ENCODE measurements at regions not wholly inside any gene's neighbourhood (a gene's known extent, or its start where the extent isn't known, plus 50 kb on each side); places are given as distances from the start of the nearest gene placed in this dataset.
"Not testable (repeated sequence)": the region's sequence is repeated elsewhere in the genome, so short reads cannot be mapped to it uniquely, and the experiment has no call there.

GRCh38 chr12:88368077-88368476 lies 212.2 kb downstream of the KITLG start:
- not testable (repeated sequence) for DNase-seq (ENCODE audit: low spot score)

DNA sequence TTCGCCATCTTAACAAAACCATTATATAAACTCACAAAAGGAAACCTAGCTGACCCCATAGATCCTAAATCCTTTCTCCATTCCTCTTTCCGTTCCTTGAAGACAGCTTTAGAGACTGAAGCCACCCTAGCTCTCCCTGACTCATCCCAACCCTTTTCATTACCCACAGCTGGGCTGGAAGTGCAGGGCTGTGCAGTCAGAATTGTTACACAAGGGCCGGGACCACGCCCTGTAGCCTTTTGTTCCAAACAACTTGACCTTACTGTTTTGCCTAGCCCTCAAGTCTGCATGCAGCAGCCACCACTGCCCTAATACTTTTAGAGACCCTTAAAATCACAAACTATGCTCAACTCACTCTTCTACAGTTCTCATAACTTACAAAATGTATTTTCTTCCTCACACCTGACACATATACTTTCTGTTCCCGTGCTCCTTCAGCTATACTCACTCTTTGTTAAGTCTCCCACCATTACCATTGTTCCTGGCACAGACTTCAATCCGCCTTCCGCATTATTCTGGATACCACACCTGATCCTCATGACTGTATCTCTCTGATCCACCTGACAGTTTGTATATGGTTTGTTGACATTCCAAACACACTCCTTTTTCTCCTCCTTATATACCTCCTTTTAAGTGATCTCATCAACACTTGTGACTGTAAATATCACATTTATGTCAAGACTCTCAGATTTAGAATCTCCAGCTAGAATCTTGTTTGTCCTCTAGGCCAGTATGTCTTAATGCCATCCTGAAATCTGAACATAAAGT lies 208.7 kb downstream of the KITLG start:
- DNase-seq (ENCODE audit: low spot score) = no peak

DNA sequence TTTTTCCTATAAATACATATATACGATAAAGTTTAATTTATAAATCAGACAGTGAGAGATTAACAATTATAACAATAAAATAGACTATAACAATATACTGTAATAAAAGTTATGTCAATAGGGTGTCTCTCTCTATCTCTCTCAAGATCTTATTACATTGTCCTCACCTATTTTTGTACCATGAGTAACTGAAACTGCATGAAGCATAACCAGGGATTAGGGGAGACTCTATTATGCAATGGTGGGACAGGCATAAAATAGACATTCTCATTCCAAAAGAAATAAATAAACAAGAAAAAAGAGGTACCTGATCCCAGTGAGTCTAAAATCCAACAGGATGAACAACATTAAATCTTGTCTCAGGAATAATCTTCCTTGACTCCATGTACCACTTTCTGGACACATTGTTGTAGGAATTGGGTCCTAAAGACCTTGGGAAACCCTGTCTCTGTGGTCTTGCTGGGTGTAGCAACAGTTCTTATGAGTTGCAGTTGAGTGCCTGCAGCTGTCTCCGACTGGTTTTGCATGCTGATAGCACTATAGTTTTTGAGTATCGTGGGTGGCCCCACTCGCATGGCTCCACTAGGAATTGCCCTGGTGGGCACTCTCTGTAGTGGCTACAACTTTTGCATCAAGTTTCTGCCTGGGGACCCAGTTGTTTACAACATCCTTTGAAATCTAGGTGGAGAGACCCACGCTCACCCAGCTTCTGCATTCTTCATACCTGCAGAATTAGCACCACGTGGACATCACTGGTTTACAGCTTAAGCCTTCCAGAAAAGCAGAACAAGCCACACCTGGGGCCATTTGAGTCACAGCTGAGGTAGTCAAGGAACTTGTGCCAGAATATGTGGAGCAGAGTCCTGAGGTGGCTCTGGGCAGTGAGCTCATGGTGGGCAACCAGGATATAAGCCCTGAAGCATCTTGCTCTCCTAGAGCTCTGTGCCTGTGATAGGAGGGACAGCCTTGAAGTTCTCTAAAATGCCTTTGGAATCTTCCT lies 204.7 kb downstream of the KITLG start:
- DNase-seq (ENCODE audit: low spot score) = no peak

DNA sequence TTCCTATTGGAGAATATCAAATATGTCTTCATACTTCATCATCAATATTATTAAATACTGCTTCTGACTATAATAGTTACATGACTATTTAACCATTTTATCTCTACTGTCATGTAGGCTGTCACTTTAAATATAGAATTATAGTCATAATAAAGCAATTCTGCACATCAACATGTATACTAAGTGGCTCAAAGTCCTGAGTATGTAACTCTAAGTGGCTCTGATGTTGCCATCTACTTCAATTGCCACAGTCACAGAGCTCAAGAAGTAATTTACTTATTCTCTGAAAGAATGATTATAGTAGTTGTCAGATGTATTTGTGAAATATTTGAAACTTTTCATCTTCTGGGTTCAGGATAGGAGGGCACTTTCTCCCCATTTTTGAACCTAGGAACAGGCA lies 202.3 kb downstream of the KITLG start:
- no peak for DNase-seq (ENCODE audit: low spot score)

DNA sequence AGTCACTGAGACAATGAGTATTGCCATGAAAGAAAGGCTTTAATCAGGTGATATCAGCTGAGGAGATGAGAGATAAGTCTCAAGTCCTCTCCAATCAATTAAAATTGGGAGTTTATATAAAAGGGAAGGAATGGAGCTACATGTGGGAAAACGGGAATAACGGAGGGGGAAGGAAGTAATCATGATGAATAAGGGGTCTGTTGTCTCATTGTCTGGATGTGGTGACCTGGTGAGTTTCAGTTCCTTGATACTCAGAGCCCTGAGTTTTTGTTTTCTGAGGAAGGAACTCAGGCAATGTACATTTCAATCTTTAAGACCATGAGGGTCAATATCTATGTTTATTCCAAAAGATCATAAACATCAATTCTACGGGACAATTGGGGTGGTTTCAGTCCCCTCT lies 198.8 kb downstream of the KITLG start:
- no peak for DNase-seq (ENCODE audit: low spot score)

DNA sequence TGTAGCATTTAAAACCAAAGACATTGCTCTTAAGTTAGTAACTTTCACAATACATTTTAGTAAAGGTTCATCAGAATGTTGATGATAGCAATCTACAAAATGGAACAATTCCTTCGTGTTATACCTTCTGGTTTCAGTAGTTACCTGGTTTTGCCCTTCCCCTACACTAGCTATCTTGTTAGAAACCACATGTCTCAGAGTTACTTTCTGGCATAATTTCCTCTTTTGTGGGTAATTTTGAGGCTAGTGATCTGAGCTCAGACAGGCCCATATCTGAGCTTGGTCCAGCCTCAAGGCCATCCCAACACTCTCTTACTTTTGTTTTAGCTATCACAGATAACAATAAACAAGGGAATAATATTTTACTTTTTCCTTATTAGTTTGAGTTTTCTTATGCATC lies 196.9 kb downstream of the KITLG start:
- no peak for DNase-seq (ENCODE audit: low spot score)

DNA sequence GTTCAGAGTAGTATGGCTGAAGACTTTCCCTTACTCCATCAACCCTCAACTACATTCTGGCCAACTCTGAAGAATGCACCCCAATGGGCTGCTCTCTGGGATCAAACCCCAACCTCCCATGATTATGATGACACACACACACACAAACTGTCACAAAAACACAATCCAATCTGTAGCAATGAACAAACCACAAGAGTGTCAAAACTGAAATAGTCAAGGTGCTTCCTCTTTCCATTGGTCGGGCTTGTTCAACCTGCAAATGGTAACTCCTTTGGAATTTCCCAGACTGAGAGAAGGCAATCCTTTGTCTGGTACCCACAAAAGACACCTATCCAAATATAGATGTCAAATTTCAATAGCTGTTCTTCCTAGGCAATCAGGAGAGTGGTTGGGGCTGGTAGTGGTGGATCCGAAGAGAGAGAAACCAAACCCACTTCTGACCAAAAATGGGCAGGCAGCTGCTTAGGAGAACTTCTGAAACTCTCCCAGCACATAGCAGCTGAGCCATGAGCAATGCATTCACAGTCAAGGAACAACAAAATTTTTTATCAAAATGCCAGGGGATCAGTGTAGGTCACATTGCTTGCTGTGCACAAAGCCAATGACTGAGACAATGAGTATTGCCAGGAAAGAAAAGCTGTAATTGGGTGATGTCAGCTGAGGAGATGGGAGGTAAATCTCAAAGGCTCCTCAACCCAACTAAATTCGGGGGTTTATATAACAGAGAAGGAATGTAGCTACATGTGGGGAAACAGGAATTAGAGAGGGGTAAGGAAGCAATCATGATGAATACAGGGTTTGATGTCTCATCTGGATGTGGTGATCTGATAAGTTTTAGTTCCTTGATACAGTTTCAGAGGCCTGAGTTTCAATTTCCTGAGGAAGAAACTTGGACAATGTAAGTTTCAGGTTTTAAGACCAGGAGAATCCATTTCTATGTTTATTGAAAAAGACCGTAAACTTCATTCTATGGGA lies 191.4 kb downstream of the KITLG start:
- DNase-seq (ENCODE audit: low spot score) = no peak

DNA sequence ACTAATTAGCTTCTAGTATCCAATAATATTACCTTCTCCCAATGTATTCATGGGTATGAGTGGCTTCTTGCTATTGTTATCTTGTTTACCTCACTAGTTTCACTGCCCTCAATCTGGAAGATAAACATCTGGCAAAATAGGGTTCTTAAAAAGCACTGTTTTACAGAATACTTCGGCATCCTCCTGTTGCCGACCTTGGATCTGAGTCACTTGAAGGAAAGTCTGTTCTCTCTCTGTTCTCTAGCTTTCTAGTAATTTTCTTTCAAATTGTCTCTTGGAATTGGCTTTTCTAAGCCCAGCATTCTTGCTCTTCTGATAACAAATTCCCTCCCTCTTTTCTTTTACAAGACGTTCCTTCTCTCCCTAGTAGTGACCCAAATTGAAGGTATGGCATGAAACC lies 189.5 kb downstream of the KITLG start:
- DNase-seq (ENCODE audit: low spot score) = no peak

DNA sequence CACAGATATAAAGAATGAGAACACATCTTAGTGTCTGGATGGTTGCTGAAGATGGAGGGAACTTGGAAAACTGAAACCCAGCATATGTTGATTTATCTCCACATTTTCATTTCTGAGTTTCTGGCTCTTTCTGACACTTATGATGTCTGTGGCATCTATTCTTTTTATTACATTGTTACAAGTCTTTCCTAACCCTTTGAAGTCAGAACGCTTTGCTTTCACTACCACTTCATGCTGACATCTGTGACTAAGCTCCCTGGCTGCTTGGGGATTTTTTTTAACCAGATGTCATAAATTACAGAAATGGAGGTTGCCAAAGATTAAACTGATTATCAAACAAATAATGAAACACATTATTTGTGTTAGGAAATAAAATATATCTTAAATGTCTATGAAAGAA lies 188.7 kb downstream of the KITLG start:
- no peak for DNase-seq (ENCODE audit: low spot score)

GRCh38 chr12:88393017-88393767 lies 187.1 kb downstream of the KITLG start:
- peak; percentile 10 for DNase-seq (ENCODE audit: low spot score)

DNA sequence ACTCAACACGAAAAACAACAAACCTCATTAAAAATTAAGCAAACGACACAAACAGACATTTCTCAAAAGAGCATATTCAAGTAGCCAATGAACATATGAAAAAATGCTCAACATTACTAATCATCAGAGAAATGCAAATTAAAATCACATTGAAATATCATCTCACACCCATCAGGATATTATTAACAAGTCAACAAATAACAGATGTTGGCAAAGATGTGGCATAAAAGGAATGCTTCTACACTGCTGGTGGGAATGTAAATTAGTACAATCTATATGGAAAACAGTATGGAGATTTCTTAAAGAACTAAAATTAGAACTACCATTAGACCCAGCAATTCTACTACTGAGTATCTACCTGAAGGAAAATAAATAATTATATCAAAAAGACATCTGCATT lies 182.2 kb downstream of the KITLG start:
- no peak for DNase-seq (ENCODE audit: low spot score)

GRCh38 chr12:88399811-88400210 lies 180.5 kb downstream of the KITLG start:
- DNase-seq (ENCODE audit: low spot score) = no peak

- no peak for DNase-seq (ENCODE audit: low spot score)
Measured at GRCh38 chr12:88400302-88400701, 180.0 kb downstream of the KITLG start.

GRCh38 chr12:88401155-88401554 lies 179.1 kb downstream of the KITLG start:
- no peak for DNase-seq (ENCODE audit: low spot score)

DNA sequence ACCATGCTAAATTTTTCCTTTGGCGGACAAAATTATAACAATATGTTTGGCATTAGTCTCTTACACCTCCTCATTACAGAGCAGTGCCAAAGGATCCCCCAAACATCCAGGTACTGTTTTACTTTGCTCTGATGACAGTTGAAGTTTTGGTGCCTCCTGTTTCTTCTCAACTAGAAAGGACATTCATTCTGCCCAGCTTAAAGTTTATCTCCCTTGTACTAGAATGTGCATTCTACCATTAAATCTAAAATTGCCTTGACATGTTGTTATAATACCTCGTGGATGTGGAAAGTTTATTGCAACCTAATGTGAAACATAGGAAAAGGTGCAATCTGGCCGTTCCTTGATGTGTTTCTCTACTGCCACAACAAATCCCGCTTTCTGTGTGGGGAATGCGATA lies 173.4 kb downstream of the KITLG start:
- DNase-seq (ENCODE audit: low spot score) = no peak

DNA sequence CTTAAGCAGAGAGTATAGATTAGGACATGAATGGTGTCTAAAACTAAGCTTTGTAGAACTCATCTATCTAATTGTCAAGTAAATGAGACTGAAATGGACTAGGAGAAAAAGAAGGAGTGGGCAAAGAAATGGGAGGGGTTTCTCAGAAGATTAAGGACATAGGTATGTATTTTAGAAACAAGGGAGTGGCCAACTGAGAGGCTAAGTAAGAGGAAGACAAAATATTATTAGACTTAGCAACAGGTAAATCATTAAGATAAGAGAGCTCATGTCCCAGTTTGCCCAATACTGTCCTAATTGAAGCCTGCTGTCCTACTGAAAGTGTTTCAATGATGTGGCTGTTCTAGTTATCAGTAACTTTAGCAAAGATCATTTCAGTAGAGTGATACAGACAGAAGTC lies 171.4 kb downstream of the KITLG start:
- no peak for DNase-seq (ENCODE audit: low spot score)

GRCh38 chr12:88409257-88409656 lies 171.0 kb downstream of the KITLG start:
- DNase-seq (ENCODE audit: low spot score) = no peak

DNA sequence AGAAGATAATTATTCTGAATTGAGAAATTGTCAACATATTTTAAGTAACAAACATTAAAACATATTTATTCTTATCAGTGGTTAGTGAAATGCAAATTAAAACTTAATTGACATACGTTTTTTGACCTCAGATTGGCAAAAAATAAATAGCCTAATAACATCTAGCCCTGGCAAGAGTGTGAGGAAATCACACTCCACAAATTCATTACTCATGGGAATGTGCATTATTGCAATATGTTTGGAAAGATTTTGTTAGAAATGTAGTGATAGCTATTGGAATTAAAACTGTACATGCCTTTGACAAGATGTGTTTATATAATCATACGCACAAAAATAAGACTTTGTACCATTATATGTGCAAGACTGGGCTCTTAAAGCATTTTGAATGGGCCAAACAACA lies 168.6 kb downstream of the KITLG start:
- no peak for DNase-seq (ENCODE audit: low spot score)

DNA sequence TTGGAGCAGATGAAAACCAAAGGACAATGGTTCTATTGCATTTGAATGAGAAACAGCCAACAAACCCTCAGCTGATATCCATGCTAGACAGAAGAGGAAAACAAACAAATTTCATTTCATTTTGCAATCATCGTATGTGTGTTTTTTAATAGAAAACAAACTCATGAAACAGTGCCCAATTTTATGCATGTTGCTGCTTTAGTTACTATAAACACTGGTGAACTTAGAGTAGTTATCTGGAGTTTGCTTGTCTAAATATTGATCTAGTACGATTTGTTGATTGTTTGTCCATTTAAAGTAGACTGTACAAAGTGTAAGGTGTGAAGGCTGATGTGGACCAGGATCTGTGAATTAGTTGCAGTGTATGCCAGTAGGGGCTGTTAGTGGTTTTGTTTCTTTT lies 166.6 kb downstream of the KITLG start:
- DNase-seq (ENCODE audit: low spot score) = no peak

- DNase-seq (ENCODE audit: low spot score) = no peak
Measured at GRCh38 chr12:88416155-88416554, 164.1 kb downstream of the KITLG start.

GRCh38 chr12:88416786-88417185 lies 163.5 kb downstream of the KITLG start:
- no peak for DNase-seq (ENCODE audit: low spot score)

Measured in cerebellar cortex (tissue), 1 donor.